Stomach smooth muscle (tissue), 2 donors: ENCODE measurements at regions not wholly inside any gene's neighbourhood (a gene's known extent, or its start where the extent isn't known, plus 50 kb on each side); places are given as distances from the start of the nearest gene placed in this dataset.

Experiments
- H3K27ac ChIP-seq: one replicate; pipeline ENCODE4 v1.7.0; 2013; ENCODE audit warnings: mild to moderate bottlenecking, low read length, inconsistent platforms
- H3K27me3 ChIP-seq, 2 donors: one replicate each; pipeline ENCODE4 v1.7.0; 2013; ENCODE audit warnings: low read length in 2 of 2; ENCODE audit not compliant: insufficient read depth in 2 of 2, control insufficient read depth in 1 of 2
- H3K36me3 ChIP-seq, 2 donors: one replicate each; pipeline ENCODE4 v1.7.0; 2013; ENCODE audit warnings: low read length in 2 of 2; ENCODE audit not compliant: control insufficient read depth in 2 of 2, insufficient read depth in 2 of 2
- H3K4me1 ChIP-seq: one replicate; pipeline ENCODE4 v1.7.0; 2013; ENCODE audit warnings: low read length; ENCODE audit not compliant: control insufficient read depth, insufficient read depth
- H3K4me3 ChIP-seq, 2 donors: one replicate each; pipeline ENCODE4 v1.7.0; 2013; ENCODE audit warnings: low read length in 2 of 2
- H3K9ac ChIP-seq, 2 donors: one replicate each; pipeline ENCODE4 v1.7.0; 2013; ENCODE audit warnings: low read length in 2 of 2, mild to moderate bottlenecking in 1 of 2
- H3K9me3 ChIP-seq, 2 donors: one replicate each; pipeline ENCODE4 v1.7.0; 2013; ENCODE audit warnings: low read length in 2 of 2; ENCODE audit not compliant: control insufficient read depth in 2 of 2
- donor health status: healthy.
- donor health status: Pancreatic carcinoma.

DNA sequence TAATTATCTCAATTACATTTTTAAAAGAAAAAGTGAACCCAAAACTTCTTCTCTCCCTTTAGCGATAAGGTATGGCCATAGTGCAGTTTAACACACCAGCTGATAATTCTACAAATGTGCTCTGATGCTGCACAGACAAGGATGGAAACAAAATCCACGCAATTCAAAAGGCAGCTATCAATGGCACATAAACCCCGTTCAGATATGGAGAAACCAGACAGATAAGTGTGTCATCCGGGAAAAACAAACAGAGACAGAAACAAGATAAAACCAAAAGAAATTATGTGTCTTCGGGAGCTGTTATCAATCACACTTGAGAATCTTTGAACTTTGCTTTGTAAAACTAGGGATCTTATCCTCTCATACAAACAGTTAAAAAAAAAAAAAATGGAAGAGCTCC lies 73.6 kb downstream of the SIPA1L2 start:
- H3K9me3 ChIP-seq, result no peaks in the 10 kb centered on the region
- peaks cover 21% of the 10 kb centered on the region for H3K4me1 ChIP-seq
- H3K36me3 ChIP-seq, result no peaks in the 10 kb centered on the region
- no peaks in the 10 kb centered on the region for H3K27me3 ChIP-seq
- no peak overlapping the region for H3K4me3 ChIP-seq
- no peak overlapping the region for H3K27ac ChIP-seq
- H3K9ac ChIP-seq, result no peak overlapping the region

DNA sequence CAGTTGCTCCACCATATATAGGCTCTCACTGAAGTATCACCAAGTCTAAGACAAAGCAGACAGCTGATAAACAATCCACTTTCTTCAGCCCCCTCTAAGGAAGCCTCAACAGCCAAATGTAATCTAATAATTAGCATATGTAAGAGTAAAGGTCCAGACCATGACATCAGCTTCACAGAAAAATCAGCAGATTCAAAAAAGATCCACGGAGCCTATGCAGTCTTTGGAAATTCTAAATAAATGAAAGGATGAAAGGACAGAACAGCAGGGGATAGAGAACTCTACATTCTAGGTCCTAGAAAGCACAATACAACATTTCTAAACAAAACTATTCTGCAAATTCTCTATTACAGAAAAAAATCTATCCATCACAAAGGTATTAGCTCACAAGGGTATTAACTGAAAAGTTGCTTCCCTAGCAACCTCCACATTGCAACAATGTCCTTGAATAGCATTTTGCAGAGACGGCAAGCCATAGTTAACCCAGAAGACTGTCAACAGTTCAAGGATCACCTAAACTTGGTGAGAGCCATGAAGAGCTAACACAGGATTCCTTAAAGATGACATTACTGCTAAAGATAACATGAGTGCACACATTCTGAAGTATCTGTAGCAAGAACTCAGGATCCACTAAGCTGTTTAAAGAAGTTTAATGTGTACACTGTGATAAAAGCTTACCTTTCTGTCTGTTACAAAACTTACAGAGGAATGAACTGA lies 74.3 kb downstream of the SIPA1L2 start:
- Histone ChIP-seq H3K36me3 (no peaks in the 10 kb centered on the region), H3K27ac (no peak overlapping the region), H3K9ac (no peak overlapping the region), H3K9me3 (no peaks in the 10 kb centered on the region), H3K4me3 (no peak overlapping the region), H3K4me1 (peaks cover 21% of the 10 kb centered on the region), H3K27me3 (no peaks in the 10 kb centered on the region)

DNA sequence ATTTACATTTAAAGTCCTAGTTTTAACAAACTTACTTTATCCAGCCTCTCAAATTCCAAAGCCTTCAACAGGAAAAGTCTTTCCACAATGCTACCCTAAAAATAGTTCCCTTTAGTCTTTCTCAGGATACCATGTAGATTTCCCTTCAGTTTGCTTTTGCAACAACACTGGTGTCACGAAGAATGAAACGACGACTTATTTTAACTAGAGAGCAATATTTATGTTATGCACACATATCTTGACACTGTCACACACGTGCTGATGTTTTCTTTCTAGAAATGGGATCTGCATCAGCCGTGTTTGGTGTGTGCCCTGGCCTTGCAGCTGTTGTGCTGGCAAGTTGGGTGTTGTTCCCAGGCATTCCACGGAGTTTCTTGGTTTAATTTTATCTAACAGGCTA lies 75.5 kb downstream of the SIPA1L2 start:
- Histone ChIP-seq H3K4me3 (peak overlapping the region in 1 of 2 donors; percentile 40), H3K4me1 (peaks cover 19% of the 10 kb centered on the region), H3K36me3 (no peaks in the 10 kb centered on the region), H3K9me3 (no peaks in the 10 kb centered on the region), H3K27me3 (no peaks in the 10 kb centered on the region), H3K27ac (peak overlapping the region; percentile 12), H3K9ac (no peak overlapping the region)

DNA sequence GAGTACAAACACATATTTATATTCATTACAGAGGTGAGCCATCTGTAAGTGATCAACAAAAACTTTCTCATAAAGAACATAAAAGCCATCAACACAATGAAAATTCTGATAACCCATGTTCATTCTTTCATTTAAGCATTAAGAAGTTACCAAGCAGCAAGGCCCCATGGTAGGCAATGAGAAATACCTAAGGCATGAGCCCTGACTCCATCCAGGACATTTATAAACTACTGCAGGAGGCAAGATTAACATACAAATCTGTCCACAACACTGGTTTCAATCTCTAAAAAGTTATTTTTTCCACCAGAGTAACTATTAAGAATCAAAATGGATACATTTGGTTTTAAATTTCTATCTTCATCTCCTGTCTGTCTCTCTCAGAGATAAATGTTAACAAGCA lies 76.1 kb downstream of the SIPA1L2 start:
- H3K4me1 ChIP-seq, result peaks cover 19% of the 10 kb centered on the region
- H3K36me3 ChIP-seq, result no peaks in the 10 kb centered on the region
- no peak overlapping the region for H3K9ac ChIP-seq
- H3K4me3 ChIP-seq, result no peak overlapping the region
- H3K9me3 ChIP-seq, result no peaks in the 10 kb centered on the region
- peak overlapping the region; percentile 12 for H3K27ac ChIP-seq
- no peaks in the 10 kb centered on the region for H3K27me3 ChIP-seq

DNA sequence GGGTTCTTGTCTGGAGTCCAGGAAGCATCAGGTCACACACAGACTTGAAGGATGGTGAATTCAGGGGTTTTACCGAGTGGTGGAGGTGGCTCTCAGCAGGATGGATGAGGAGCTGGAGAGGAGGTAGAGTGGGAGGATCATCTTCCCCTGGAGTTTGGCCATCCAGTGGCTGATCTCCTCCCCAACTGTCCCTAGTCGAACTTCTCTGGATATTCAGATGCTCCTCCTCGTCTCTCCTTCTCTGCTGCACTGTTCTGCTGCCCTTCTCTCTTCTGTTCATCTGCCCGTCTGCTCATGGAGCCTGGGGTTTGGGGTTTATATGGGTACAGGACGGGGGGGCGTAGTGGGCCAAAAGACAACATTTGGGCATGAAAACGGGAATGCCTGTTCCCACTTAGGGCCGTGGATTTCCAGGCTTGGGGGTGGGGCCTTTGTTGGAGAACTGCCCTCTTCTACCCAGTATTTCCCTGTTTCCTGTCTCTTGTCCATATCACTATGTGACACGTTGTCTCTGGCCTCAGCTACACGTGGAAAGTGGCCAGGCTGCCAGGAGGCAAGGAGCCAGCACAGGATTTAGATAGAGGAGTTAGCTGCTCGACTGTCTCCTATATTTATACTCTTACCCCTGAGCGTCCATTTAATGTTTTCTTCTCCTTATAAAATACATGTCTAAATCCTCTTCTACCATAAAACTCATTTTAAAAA lies 76.7 kb downstream of the SIPA1L2 start:
- Histone ChIP-seq H3K9ac (no peak overlapping the region), H3K9me3 (no peaks in the 10 kb centered on the region), H3K4me3 (peak overlapping the region; percentile 21 to 47), H3K4me1 (peaks cover 19% of the 10 kb centered on the region), H3K27ac (peak overlapping the region; percentile 31), H3K27me3 (no peaks in the 10 kb centered on the region), H3K36me3 (no peaks in the 10 kb centered on the region)

DNA sequence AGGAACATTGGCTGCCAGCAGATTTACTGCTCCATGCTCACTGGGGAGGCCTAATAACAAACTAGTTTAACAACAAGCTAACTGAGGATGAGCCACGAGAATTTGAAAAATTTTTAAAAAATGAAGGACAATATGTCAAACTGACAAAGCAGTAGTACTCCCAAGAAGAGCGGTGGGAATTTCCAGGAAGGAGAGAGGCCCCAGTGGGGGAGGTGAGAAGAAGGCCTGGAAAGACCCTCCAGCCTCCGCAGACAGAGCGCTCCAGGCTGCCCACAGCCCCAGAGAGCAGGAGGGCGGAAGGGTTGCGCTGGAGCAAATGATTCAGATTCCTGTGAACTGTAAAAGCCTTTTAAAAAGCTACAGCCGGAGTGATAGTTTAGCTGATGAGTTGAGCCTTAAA lies 78.5 kb downstream of the SIPA1L2 start:
- H3K27ac ChIP-seq, result no peak overlapping the region

DNA sequence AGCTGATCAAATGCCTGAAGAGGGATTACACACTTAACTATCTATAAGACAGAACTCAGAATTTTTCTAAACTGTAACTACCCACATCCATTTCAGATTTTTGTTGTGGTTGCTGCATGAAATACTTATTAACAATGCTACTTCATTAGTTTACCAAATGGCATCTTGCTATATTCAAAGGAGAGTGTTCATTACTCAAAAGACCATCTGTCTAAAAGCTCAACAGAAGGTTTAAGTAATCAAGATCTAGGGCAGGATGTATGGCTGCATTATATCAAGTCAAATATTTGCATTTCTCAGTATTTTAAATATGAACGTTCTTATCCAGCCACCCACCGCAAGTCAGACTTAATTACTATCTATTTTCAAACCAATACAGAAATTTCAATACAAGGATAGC lies 79.9 kb downstream of the SIPA1L2 start:
- Histone ChIP-seq H3K27ac (no peak overlapping the region), H3K4me3 (no peak overlapping the region), H3K4me1 (peaks cover 18% of the 10 kb centered on the region)

More for the DNA sequence above, 78.5 kb downstream of the SIPA1L2 start:
- Histone ChIP-seq H3K9ac (no peak overlapping the region), H3K4me3 (no peak overlapping the region), H3K4me1 (peaks cover 21% of the 10 kb centered on the region), H3K9me3 (no peaks in the 10 kb centered on the region), H3K36me3 (no peaks in the 10 kb centered on the region), H3K27me3 (no peaks in the 10 kb centered on the region)

DNA sequence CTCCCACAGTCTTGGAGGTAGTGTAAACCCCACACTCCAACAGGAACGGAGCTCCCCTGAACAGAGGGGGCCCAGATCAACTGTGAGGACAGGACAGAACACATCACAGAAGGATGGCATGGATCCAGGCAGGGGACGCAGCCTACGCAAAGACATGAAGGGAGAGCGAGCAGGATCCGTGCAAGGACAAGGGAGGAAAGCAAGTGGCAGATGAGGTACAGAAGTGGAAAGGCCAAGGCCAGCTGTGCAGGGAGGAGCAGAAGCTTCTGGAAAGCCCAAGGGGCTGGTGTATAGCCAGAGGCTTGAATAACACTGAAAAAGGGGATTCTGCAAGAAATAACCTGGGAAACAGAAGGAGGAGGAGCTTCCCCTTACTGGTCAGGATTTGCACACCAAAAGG lies 81.2 kb downstream of the SIPA1L2 start:
- no peak overlapping the region for H3K9ac ChIP-seq
- peaks cover 15% of the 10 kb centered on the region for H3K4me1 ChIP-seq
- H3K36me3 ChIP-seq, result no peaks in the 10 kb centered on the region
- H3K27me3 ChIP-seq, result no peaks in the 10 kb centered on the region
- no peak overlapping the region for H3K4me3 ChIP-seq
- no peaks in the 10 kb centered on the region for H3K9me3 ChIP-seq
- no peak overlapping the region for H3K27ac ChIP-seq

More for the DNA sequence above, 79.9 kb downstream of the SIPA1L2 start:
- Histone ChIP-seq H3K36me3 (no peaks in the 10 kb centered on the region), H3K9ac (no peak overlapping the region), H3K27me3 (no peaks in the 10 kb centered on the region), H3K9me3 (no peaks in the 10 kb centered on the region)

- Histone ChIP-seq H3K9ac (no peak overlapping the region), H3K4me1 (peaks cover 8% of the 10 kb centered on the region), H3K36me3 (no peaks in the 10 kb centered on the region), H3K9me3 (no peaks in the 10 kb centered on the region), H3K27ac (no peak overlapping the region), H3K4me3 (no peak overlapping the region), H3K27me3 (no peaks in the 10 kb centered on the region)
These were observed 81.9 kb downstream of the SIPA1L2 start for GRCh38 chr1:232547938-232548484.

- Histone ChIP-seq H3K27me3 (no peaks in the 10 kb centered on the region), H3K9ac (no peak overlapping the region), H3K27ac (no peak overlapping the region), H3K4me3 (no peak overlapping the region), H3K9me3 (no peaks in the 10 kb centered on the region), H3K36me3 (no peaks in the 10 kb centered on the region), H3K4me1 (peaks cover 2% of the 10 kb centered on the region)
These were observed 87.0 kb downstream of the SIPA1L2 start for GRCh38 chr1:232542633-232543593.
